GM18870 (cell line): ENCODE measurements at regions not wholly inside any gene's neighbourhood (a gene's known extent, or its start where the extent isn't known, plus 50 kb on each side); places are given as distances from the start of the nearest gene placed in this dataset.

ENCODE experiments used
- ATAC-seq: cut with Tn5 transposase; IDR thresholded peaks from one replicate; pipeline ENCODE4 v1.9.1; 2021; ENCODE audit warnings: moderate library complexity; ENCODE audit not compliant: unreplicated experiment

DNA sequence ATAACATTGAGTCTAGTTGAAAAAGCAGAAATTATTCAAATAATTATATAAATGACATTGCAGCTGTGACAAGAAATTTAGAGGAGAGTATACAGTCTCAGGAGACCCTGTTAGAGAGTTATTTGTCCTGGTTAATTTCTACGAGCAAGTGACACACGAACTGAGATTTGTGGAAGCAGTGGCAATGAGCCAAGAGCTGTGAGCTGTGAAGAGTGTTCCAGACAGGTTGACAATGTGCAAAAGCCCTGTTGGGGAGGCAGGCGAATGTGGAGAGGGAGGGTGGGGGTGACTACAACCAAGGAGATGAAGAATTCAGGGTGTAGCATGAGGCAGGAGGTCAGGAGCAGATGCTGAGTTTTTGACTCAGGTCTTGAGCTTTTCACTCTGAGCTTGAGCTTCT lies 620.2 kb upstream of the TENM4 start:
- no peak for ATAC-seq

DNA sequence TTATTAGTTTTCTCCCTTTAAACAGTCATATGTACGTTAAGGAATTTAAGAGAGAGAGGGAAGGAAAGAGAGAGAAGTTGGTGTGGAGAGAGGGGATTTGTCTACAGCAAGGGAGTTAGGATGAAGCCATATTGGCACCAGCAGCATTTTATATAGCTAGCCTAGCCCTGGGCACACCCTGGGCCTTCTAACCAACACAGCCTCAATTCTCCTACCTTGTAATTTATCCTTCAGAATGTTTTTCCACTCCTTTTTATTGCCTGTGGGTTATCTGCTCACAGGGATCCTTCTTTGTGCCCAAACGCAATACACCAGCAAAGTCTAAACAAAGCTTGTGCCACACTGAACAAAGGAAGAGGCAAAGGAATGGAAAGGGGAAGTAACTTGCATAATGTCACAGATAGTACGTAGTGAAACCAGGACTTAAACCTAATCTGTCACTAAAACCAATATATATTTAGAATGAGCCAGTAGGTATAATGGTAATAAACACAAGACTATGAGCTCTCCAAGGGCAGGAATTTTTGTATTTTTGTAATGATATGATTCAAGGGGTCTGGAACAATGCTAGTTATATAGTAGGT lies 613.8 kb upstream of the TENM4 start:
- ATAC-seq, result no peak

DNA sequence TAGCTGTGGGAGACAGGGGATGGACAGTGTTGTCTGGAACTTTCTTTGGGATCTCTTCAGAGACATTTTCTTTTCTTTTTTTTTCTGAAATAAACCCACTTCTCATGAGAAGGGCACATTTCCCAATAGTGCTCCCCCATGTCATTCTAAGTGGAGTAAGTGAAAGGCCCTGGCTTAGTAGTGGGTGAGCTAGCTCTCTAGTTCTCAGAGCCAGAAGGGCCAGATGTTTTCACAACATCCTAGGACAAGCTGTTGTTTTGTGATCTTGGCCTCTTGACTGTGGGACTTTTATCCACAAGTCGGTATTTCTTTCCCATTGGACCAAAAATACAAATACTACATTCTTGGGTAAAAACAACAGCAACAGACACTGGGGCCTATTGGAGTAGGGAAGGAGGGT lies 607.7 kb upstream of the TENM4 start:
- no peak for ATAC-seq

DNA sequence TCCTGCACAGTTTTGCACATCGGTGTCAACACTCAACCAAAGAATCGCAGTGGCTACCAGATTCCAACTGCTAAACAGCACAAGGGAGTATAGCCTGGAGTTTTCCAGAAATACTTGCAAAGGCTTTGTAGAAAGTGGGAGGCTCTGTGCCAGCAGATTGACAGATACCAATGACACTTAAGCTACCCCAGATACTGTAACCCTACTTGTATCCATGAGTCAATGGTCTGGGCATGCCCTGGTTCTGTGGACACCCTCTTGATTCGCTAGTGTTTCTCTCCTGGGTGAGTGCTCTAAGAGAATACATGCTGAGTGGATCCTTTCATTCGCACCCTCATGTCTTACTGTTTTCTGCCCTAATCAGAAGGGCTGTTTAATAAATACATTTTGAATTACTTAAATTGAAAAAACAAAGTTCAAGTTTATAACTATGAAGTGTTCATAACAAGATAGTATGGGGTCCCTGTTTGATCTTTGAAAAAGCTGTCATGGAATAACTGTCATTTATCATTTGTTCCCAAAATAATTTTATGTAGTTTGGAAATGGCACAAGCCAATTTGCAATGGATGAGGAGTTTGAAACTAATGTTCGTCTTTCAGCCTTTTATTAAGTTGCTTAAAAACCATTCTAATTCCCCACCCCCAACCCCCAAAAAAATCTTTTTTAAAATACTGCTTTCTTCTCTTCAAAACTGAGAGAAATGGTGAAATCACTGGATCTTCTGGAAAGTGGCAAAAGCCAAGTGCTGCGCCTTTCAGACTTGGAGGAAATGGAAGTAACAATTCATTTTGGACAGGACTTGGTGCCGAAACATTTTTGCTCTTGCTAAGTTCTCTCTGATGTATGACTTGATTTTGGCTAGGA lies 600.5 kb upstream of the TENM4 start:
- ATAC-seq, result no peak

DNA sequence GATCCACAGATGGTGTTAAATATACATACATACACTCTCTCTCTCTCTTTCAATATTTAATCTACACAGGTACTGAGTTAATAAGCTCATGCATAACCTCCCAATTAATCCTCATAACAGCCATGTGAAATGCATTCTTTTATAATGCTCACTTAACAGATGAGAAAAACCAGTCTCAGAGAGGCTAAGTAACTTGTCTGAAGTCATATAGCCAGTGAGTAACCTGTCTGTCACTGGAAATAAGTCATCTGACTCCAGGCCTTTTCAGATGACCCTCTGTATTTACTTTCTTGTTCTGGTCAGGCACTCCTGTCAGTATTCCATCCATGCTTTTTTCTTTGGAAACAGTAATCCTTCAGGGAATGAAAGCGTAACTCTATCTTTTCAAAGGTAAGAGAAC lies 594.0 kb upstream of the TENM4 start:
- ATAC-seq, result no peak

DNA sequence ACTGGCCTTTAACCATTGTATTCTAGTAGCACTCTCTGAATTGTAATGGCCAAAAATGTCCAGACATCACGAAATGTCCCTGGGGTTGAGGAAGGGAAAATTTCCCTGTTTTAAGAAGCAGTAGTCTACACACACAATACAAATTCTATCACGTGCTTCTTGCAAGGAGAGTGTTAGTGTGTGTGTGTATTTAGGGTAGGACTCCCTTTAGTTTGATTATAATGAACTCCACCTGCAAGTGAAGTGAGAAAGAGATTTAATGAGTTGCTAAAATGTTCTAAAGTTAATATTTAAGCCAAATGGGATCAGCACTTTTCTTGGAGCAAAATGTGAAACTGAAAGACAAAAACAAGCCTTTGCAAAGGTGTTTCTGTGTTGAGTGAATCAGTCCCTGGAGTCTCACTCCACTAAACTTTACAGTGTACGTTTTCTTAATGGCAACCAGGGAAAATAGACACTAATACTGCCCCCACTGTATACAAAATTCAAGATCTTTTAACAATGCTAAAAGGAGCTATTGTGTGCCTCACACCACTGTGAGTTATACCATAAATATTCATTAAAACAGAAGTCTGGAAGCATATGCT lies 590.3 kb upstream of the TENM4 start:
- no peak for ATAC-seq

DNA sequence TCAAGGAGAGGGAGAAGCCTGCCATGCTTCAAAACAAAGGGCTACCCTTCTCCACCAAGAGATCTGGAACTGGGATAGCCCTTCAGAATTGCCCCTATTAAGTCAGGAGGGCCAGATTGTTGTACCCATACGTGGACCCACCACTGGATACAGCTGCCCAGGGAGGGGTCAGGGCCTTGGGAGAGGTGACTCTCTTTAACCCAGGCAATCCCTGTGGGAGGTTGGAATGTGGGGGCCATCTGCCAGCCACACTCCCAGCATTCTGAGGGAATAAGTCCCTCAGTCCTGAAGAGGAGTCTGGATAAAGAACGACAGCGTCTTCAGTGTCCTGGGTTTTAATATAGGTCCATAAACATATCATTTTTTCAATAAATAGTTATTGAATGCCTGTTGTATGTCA lies 588.2 kb upstream of the TENM4 start:
- no peak for ATAC-seq

DNA sequence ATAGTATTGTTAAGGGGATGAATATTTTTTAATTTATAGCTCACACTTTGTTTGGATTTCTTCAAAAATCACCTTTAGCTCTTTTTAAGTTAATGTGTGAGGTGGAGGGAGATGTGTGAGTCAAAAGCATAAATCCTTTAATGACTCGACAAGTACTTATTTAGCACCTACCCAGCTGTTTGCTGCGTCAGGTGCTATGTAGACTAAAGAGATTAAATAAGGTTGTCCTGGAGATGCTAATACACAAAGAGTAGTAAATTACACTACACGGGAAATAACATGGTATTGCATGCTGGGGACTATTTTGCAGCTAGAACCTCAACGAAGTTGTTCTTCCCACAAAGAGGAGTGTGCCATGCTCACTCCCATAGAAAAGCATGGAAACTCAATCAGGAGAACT lies 583.3 kb upstream of the TENM4 start:
- ATAC-seq, result no peak

DNA sequence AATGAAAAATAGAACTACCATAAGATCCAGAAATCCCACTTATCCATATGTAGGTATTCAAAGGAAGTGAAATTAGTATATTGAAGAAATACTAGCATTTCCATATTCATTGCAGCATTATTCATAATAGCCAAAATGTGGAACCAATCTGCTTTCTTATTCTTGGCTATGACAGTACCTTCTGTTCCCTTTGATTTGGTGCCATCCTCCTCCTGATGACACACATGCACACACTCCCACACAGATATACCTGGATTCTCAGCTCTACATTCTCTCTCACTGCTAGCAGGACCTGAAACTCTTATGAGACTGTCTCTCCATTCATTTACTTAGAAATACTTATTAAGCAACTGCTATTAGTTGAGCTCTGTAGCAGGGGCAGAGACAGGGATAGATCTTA lies 582.6 kb upstream of the TENM4 start:
- ATAC-seq, result no peak

DNA sequence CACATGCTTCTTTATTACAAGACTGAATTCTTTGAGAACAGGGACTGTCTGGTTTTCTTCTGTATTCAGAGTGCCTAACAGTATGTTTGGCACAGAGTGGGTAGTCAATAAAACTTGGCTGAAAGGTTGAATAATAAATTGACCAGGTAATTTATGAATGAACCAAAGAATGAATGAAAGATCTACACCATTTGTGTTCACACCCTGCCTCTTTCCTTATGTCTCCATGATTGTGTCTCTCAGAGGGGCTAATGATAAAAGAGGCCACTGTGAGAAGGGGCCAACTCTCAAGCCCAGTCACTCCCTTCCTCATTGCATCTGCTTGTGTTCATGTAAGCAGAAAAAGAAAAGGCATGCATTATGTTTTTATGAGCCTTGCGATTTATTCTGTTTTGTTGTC lies 569.7 kb upstream of the TENM4 start:
- ATAC-seq, result no peak

DNA sequence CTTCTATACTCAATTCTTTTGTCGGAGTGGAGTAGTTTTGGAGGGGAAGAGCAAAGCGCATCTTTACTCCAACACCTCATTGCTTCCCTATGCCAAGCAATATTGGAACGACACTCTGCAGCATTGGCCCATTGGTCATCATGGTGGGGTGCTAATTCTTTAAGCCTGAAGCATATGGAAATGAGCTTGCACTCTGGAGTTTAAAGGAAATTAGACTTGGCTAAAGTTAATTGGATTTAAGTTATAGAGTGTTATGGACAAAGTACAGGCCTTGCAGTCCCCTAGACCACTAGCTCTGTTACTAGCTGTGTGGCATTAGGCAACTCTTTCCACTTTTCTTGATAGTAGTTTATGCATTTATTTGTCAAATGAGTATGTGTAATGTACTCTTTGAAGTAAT lies 568.3 kb upstream of the TENM4 start:
- no peak for ATAC-seq

DNA sequence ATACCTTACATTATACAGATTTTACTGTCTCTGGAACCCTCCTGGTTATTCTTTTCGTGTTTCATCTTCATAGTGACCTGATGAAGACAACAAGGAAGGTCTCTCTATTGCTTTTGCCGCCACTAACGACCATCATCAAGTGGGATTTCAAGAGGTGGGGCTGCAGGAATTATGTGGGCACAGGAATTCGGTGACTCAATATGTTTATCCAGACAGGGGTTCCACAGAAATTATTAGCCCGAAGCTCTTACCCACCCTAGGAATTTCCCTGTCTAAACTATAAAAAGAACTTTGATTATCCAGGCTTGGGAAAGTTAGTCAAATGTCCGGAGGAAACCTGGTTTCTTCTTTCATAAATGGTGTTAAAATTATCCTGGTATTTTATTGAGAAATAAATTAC lies 566.8 kb upstream of the TENM4 start:
- ATAC-seq, result no peak

DNA sequence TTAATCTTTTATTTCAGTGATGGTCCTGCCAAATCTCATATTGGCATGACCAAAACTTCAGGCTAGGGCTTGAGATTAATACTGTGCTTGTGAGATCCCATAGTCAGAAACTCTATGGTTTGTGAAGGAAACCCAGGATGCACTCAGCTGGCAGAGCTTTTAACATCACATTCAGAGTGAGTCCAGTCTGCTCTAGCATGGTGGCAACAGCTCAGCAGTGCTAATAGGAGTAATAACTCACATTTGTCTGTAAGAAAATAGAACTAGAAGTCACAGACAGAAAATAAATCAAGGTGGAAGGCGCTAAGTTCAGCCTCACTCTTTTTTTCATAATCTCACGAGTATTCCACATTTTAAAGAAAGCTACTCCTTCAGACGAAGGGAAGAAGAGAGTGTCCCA lies 549.3 kb upstream of the TENM4 start:
- no peak for ATAC-seq

DNA sequence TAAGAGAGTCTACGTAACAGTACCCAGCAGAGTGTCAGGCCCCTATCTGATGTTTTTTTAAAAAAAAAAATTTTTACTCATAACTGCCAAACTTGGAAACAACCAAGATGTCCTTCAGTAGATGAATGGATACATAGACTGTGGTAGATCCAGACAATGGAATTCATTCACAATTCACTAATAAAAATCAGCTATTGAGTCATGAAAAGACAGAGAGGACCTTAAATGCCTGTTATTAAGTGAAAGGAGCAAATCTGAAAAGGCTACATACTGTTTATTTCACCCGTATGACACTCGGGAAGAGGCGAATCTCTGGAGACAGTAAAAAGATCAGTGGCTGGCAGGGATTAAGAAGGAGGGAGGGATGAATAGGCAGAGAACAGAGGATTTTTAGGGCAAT lies 541.4 kb upstream of the TENM4 start:
- no peak for ATAC-seq

DNA sequence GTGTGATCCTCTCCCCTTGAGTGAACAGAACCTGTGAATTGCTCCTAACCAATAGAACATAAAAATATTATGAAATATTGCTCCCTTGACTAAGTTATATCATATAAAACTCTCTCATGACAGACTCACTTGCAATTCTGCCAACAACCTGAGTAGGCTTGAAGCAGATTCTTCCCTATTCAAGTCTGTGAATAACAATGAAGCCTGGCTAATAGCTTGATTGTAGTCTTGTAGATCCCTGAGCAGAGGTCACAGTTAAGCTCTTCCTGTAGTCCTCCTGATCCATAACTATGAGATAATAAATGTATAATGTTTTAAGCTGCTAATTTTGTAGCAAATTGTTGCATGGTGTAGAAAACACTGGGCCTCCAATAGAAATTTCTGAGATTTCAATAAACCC lies 540.1 kb upstream of the TENM4 start:
- ATAC-seq, result no peak

DNA sequence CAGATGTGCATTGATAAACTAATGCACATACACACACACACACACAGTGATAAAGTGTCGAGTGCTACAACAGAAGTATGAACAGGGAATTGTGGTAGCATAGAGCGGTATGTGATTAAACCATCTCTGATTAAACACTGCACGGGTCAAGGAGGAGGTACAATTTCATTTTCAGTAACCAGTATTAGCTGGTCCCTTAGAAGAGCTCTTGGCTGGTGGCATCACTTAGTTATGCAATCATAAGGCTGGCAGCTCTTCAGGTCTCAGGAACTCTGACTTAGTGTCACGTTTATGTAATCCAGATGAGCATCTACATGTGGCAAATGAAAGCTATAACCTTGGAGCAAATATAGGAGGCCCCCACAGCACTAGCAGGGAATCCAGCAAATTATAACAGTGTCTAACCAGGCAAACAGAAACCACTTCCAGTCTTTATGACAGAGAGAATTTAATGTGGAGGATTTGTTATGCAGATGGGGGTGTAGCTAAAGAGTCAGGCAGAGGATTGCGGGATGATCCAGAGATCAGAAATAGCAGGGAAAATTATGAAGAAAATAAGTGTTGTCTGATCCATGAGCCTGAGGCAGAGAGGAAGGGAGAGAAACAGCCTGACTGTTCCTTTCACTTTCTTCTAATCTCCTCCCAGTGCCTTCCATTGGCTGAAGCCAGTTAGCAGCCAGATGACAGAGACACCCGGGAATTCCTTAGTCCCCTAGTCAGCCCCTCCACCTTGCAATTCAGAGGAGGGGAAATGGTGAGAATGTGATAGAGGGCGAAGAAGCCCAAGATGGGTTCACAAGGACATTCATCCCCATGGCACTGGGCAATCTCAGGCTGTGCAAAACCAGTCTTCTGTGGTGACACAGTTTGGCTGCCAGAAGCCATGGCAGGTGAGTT lies 533.1 kb upstream of the TENM4 start:
- no peak for ATAC-seq

DNA sequence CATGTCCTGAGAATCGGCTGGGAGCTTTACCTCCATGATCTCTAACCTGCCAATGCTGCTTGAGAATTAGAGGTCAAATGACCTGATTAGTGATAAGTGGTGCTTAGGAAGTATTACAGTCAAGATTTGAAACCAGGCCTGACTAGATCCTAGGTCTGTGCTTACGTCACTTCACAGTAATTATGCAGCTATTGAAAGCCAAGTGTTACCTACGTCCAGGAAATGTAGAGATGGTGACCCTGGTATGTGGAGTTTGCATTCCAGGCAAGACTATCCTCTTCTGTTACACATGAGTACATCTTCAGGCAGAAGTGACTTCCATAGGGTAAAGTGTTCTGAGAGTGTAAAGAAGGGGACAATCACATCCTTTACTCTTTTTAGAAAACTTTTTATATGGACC lies 530.4 kb upstream of the TENM4 start:
- ATAC-seq, result no peak

DNA sequence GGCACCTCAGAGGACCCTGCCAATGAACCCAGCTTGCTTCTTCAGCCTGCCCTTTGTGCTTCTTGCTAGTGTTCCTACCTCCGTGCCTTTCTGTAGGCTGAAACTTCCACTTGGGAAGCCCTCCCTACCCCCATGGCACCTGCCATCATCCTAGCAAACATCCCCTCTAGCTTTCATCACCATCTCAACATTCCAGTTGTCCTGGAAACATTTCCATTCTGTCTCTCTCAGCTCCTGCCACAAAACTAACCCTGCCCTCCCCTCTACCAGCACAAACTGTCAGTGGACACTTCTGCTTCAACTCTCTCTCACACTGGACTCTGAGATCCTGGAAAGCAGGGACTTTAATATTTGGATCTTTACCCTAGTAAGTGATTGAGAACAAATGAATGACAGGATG lies 525.8 kb upstream of the TENM4 start:
- no peak for ATAC-seq

DNA sequence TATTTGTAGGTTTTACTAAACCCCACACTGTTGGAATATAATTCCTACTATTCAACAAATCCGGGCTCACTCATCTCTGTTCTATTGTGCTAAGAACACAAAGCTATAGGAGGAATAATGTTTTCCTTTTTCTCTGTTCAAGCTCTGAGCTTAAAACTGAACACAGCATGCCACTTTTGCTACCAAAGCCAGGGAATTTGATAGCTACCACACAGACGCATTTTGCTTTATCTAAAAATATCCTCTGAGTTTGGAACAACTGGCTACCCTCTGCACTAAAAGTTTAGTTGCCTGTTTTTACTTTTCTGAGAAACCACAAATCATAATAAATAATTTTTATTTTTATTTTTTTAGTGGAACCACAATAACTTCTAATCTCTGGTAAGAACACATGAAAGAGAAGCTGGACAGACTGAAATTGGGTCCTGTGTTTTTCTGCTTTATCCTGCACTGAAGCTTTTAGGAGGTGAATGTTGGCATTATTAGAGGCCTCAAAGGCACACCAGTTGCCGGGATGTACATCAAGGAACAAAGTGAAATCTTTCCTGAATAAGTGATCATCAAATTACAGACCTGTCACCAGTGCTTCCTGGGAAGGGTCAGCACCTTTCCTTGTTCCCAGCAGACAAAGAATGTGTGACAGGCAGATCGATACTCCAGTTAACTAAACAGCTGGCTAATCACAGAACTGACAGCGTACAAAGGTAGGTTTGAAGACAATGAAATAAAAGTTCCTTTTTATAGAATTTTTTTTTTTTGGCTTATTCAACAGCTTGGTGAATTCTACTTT lies 523.2 kb upstream of the TENM4 start:
- ATAC-seq, result no peak

DNA sequence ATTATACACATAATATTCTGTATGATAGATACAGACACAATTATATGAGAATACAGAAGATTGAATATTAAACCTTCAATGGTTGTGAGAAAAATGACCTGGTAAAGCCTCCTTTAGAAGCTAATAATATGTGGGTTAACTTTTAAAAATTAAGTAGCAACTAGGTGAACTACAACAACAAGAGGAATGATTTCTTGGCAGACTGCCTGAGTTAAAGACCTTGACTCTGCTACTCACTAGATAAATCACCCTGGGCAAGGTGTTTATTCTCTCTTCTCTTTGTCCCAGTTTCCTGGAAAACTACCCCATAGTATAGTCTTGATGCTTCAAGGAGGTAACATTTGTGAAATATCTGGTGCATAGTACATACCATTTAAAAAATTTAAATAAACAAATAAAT lies 519.6 kb upstream of the TENM4 start:
- ATAC-seq, result no peak

DNA sequence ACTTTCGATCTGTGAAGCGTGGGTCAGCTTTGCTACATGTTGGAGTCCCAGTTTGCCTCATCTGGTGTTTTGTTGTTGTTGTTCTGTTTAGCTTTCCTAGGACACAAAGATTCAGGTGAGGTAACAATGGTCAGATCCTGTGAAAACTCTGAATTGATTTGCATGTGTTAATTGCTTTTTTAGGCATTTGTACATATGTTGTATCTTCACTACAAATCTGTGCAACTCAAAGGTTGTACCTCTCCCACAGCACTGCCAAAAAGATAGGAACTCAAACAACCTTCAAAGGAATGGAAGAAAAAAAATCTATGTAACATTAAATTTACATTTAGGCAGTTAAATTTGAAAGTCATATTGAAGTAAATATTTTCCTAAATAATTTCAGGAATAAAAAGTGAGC lies 518.5 kb upstream of the TENM4 start:
- ATAC-seq, result no peak
